ENCODE measurements at regions not wholly inside any gene's neighbourhood (a gene's known extent, or its start where the extent isn't known, plus 50 kb on each side); places are given as distances from the start of the nearest gene placed in this dataset.
"Not testable (repeated sequence)": the region's sequence is repeated elsewhere in the genome, so short reads cannot be mapped to it uniquely, and the experiment has no call there.

DNA sequence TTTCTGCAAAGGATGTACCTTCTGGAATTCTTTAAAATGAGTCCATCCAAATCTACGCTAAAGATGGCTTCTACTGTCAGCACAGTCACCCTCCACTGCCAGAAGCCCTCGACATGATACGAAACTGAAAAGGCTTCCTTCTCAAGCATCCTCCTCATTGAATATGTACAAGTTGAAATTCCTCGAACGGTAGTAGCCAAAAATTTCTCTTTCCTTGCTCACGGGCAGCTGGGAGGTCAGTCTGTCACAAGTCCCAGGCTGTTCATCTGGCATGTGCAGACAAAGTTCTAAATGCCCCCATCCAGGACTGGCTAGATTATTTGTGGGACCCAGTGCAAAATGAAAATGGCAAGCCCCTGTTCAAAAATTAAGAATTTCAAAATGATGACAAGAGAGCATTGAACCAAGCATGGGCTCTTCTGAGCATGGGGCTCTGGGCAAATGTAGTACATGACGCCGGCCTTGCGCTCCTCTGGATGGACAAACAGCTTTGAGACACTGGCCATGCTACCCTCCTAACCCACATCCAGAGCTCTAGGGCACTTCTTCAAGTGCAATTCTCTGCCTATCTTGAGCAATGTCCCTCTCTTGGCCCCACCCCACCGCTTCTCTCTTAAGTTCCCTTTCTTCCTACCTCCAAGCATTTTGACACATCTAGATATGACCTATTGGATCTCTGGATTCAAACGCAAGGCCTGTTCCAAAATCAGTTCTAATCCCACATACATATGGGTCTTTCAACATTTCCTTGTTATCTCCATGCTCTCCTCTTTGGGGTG is 78.9 kb upstream of the FLT1 start:
- no peak for DNase-seq (ENCODE audit: low spot score)

DNA sequence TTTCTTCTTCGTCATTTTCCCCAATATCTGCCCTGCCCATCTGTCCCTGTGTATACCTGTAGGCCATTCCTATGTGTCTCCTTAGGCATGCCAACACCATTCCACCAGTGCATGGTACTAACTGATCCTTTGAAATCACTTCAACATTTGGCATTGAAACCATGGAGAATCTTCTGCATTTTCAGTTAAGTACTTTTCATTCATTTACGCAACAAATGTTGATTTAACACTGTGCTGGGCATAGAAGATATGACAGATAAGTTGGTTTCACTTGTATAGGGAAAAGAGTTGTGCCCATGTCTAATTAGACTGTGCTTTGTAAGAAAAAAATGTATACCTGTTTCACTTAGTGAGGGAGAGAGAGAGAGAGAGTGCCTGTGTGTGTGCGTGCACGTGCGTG is 77.9 kb upstream of the FLT1 start:
- DNase-seq (ENCODE audit: low spot score) = no peak

DNA sequence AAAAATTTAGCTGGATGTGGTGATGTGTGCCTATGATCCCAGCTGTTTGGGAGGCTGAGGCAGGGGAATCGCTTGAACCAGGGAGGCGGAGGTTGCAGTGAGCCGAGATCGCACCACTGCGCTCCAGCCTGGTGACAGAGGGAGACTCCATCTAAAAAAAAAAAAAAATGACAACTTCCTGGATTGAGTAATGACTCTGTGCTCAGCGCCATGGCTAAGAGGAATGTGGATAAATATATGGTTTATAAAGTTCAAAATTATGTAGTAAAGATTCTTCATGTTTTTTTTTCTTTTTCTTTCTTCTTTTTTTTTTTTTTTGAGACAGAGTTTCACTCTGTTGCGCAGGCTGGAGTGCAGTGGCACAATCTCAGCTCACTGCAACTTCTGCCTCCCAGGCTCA is 75.4 kb upstream of the FLT1 start:
- DNase-seq (ENCODE audit: low spot score) = not testable (repeated sequence)

DNA sequence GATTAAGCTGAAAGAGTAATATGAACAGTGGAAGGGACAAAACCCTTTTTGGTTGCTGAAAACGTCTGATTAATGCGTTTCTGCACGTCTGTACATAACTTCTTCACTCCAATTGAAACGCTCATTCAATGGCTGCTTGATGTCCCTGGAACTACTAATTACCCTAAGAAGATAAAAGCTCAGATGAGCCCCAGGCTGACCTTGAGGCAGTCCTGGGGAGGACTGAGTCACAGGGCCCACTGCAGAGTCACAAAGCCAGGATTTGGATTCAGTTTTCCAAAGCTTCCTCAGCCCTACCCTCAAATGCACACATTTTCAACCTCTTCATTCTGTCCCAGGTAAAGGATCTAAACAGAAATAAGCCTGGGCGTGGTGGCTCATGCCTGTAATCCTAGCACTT is 75.0 kb upstream of the FLT1 start:
- DNase-seq (ENCODE audit: low spot score) = no peak

DNA sequence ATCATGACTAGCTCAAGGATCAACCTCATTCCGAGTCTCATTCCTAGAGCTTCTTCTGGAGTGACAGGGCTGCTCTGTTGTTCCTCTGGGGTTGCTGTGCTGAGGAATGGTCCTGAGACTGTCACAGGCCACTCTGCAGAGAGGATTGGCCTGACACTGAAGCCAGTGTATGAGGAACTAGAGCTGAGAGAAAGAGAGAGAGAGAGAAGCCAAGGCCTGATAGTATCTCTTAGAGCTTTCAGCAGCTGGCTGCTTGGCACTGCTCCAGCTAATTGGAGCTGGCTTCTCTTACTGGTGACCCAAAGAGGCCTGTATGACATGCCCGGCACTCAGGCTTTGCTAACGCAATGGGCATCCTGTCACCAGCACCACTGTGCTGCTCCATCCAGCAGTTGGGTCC is 73.4 kb upstream of the FLT1 start:
- no peak for DNase-seq (ENCODE audit: low spot score)

DNA sequence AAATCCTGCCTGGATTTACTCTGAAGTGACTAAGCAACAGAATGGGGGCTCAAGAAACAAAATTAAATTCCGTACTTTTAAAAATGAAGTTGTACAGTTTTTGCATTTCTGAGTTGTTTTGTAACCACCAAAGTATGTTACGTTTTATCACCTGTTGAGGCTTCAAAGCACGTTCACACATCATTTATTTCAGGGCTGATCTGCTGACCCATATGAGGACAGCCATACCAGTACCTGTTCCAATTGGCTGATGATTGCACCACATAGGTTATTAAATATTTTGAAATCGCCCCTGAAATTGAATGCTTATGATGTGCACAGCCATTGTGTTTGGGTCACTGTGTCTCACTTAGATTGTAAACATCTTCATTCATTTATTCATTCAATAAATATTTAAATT is 72.0 kb upstream of the FLT1 start:
- no peak for DNase-seq (ENCODE audit: low spot score)

DNA sequence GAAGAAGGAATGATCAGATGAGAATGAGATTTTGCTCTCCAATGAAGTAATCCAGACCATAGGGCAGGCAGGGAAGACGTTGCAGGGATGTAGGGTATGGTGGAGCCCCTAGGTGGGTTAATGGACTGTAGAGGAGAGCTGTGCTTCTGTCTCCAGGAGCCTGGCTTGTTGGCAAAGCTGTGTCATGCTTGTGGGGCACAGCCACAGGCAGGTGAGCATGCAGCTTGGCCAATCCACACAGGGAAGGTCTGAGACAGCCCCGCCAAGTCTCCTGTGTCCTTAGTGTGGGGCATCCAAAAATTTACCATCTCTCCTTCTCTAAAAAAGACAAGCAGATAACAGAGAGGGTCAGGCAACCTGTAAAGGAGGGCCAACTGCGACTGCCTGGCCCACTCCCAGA is 71.4 kb upstream of the FLT1 start:
- no peak for DNase-seq (ENCODE audit: low spot score)

DNA sequence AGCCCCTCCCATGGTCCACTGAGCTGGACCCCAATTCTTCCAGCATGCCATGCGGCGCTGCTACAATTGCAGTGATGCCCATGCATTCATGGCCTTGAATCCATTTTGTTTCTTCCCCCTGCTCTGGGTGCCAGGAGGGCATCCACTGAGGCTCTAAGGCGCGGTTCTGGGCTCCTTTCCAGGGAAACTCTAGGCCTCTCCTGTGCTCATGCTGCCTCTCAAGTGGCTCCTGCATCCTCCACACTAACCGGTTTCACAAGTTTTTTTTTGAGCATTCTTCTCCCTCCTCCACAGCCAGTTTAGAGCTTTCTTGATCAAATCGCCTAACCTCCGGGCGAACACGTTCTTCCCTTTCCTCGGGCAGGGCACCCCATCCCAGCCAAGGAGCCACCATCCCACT is 69.1 kb upstream of the FLT1 start:
- DNase-seq (ENCODE audit: low spot score) = peak; percentile 56

DNA sequence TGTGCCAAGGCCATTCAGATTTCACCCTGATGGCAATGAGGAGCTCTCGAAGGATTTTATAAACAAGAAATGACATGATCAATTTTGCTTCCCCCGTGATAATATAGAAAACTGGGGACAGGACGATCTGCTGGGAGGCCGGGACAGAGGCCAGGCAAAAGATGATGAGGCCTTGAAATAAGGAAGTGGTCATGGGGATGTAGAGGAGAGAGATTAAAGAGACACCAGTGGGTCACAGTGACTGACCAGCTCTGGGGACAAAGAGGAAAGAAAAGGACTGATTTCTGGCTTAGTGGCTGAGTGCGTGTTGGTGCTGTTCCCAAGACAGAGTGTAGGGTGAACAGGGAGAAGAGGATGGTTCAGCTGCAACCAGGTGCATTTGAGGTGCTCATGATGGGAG is 68.7 kb upstream of the FLT1 start:
- DNase-seq (ENCODE audit: low spot score) = no peak

DNA sequence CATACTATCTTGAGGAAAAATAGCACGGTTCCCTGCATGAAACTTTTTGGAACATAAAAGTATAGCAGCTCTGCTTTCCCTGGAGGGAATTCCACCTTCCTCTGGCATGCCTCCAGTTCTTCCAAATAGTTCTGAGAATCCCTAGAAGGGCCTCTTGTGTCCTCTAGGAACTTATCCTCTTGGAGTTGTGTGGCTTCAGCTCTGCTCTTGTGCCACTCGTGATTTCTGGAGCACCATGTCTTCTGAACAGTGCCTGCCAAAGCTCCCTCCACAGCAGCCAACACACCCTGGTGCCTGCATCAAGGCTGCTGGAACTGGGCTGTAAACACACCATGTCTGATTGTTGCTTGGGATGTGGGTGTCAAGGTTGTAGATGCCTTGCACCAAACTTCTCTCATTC is 65.7 kb upstream of the FLT1 start:
- DNase-seq (ENCODE audit: low spot score) = no peak

DNA sequence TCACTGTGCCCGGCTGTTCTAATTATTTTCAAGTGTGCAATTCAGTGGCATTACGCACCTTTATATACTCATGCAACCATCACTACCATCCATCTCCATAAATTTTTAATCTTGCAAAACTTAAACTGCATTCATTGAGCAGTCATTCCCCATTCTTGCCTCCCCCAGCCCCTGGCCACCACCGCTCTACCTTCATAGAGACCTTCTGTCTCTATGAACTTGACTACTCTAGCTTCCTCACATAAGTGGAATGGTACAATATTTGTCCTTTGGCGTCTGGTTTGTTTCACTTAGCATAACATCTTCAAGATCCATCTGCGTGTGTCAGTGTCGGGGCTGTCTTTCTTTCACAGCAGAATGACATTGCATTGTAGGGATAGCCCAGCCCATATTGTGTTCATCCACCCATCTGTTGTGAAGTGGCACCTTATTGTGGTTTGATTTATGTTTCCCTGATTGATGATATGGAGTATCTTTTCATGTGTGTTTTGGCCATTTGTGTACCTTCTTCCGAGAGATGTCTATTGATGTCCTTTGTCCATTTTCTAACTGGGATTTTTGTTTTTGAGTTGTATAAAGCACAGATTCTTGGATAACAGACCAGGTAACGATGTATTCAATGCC is 64.8 kb upstream of the FLT1 start:
- DNase-seq (ENCODE audit: low spot score) = no peak

DNA sequence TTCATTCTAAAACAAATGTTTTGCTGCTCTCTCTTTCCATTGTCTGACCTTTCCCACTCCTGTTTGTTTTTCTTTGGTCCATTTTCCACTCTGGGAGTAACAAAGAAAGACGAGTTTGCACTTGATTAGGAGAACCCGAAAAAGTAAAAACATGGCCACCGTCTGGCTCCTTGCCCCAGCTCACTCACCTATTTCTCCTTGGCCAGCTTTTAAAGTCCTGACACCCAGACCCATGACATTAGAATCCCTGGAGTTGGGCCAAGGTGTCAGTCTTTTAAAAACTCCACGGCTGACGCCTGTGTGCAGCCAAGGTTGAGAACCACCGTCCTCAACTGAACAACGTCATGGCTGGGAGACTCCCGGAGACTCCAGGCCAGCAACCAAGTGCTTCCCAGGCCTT is 63.6 kb upstream of the FLT1 start:
- DNase-seq (ENCODE audit: low spot score) = no peak

DNA sequence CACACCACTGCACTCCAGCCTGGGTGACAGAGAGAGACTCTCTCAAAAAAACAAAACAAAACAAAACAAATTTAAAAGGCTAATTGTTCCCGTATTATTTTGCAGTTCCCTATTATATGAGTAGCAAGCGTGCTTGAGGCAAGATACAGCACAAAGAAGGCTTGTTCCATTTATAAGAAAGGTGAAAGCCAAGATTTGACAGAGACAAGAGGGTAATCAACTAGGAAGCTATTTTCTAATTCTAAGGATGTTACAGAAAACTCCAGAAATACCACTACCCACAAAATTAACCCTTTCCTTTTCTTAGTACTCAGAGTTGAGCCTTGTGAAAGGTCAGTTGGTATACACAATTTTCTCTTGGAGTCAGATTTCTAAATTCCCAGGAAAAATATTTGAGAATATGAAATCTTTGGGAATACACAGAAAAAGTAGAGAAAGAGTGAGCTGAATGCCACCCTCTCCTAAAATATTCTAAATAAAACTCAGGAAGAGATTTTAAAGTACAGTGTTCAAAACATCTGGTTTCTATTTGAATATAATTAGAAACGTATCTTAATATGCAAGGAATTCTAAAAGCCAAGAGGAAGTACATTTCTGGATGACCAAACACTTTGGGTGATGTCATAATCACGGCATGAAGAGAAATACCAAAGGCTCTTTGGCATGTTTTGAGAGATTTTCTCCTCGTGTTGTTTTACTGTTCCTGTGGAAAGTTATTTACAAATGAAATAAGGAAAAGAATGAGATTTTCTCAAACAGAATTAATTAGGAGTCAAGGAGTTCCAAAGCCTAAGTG is 63.0 kb upstream of the FLT1 start:
- DNase-seq (ENCODE audit: low spot score) = no peak

DNA sequence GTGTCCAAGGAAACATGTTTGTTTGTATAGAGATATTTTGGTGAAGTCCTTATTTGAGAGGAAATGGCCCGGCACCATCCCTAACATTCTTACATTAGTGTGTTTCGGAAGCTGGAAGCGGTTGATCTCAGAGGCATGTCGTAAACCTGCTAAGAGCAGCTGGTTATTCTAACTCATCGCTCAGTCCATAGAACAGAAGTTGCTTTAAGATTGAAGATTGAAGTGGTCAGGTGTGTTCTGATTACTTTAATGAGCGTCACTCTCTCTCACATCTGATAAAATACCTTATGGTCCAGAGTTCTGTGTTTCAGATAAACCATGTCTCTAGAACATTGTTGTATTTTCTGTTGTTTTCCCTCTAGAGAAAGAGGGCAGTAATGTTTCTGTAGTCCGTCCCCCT is 60.2 kb upstream of the FLT1 start:
- no peak for DNase-seq (ENCODE audit: low spot score)

DNA sequence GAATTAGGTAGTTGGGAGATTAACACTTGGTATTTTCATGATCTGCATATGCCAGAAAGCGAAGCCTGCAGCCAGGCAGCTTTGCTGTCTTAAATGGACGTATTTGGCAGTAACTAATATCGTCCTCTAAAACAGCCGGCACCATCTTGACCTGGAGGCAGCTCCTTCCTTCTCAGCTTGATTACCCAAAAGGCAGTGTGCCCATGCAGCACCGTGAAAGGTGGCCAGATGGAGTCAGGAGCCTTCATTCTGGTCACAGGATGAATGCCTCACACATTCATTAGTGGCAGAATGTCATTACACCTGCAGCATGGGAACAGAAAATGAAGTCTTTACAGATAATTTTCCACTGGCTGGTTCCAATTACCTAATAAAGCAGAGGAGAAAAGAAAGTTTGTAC is 59.0 kb upstream of the FLT1 start:
- no peak for DNase-seq (ENCODE audit: low spot score)

DNA sequence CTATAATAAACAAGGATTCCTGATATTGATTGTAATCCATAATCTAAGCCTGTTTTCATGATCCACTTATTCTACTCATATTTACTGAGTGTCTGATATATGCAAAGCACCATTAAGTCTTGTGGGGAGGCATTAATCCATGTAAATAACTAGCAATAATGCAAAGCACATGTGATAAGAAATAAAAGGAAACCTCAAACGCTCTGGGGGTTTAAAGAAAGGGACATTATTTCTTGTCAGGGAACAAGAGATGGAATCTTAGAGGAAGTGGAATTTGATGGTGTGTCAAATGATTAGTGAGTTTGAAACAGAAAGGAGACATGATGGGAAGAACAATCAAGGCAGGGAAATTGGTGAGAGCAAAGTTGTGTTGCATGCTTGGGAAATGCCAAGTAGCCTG is 57.4 kb upstream of the FLT1 start:
- no peak for DNase-seq (ENCODE audit: low spot score)

DNA sequence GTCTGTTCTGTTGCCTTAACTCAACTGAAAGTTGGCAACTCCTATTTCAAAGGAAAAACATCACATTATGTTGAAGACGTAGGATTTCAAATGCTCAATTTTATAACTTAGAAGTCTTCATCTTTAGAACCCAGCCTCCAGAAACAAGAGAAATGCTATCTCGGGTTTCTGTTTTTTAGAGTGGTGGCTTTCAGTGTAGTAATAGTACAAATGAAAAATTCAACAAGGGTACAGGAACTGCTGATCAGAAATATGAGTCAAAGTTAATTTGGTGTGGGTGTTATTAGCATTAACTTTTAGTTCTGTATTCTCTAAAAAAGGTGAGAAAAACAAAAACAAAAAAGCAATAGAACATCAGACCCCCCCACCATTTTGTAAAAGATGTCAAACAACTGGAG is 56.6 kb upstream of the FLT1 start:
- no peak for DNase-seq (ENCODE audit: low spot score)

DNA sequence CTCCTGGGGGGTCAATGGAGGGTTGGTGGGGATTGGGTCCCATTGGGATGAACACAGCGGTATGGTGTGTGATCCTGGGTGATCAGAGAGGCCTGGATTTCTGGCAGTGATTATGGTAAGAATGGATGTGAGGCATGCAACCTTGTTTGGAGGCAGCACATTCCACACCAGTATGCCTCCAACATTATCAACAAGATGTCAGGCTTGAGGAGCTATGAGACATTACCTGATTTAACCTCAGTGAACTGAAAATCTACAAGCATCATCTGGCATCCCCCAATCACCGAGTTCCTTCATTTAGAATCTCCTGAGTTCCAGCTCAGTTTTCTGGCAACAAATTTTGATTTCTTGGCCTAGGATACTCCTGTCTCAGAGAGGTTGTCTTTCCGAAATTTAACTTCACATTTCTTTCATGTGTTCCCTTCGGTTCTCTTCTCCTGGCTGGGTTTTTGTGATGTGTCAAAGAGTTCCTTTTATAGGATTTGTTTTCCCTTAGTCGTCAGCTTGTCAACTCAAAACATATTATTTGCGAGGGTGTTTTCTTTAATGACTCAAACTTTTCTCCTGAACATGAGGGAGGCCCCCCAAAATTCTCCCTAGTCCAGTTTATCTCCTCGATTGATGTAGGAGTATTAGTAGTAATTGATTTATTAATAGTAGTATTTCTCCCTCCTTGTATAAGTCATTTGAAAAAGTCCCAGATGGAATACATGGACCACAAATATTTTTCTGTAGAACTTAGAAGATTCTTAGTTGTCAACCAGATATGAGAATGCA is 56.0 kb upstream of the FLT1 start:
- no peak for DNase-seq (ENCODE audit: low spot score)

DNA sequence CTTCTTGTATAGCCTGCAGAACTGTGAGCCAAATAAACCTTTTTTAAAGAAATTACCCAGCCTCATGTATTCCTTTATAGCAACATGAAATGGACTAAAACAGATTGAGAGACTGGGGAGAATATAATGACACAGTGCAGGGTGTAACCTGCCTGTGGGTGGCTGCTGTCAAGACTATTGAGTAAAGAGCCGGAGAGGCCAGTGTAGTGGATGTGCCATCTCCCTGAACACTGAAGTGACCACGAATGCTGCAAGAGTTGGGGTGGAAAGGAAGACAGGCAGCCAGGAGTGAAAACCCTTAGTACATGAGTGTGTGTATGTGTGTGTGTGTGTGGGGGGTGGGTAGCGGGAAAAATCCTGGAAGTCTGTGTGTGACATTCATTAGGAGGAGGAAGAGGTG is 55.2 kb upstream of the FLT1 start:
- no peak for DNase-seq (ENCODE audit: low spot score)

DNA sequence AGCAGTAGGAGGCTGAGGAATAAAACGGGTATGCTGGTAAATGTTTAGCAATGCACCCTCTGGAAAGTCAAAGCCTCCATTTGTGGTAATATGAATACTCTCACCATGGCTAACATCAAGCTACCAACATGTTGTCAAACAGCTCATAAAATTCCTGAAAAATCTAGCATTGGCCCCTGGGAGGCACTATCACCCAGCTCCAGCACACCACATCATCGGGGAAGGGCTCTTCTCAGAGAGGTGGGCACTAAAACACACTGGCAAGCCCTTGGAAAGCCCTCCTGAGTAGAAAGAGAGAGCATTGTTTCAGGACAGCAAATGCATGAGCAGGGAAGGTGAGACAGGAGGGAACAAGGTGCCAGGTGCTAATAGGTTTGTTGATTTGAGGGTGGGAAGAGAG is 53.9 kb upstream of the FLT1 start:
- no peak for DNase-seq (ENCODE audit: low spot score)

DNA sequence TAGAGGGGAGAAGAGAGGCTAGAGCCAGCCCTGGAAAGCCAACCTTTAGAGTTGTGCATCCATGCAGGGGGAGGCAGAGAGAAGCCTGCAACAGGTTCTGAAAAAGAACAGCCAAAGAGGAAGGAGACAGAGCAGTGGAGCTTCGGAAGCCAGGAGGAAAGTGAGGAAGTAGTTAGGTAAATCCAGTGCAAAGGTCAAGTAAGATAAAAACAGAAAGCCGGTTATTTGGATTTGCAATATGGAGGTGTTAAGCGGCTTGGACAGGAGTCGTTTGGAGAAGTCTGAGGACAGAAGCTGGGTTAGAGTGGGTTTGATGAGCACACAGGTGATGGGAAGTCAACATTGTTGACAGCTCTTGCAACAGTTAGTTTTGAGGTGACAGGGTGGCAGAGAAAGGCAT is 53.5 kb upstream of the FLT1 start:
- DNase-seq (ENCODE audit: low spot score) = no peak

DNA sequence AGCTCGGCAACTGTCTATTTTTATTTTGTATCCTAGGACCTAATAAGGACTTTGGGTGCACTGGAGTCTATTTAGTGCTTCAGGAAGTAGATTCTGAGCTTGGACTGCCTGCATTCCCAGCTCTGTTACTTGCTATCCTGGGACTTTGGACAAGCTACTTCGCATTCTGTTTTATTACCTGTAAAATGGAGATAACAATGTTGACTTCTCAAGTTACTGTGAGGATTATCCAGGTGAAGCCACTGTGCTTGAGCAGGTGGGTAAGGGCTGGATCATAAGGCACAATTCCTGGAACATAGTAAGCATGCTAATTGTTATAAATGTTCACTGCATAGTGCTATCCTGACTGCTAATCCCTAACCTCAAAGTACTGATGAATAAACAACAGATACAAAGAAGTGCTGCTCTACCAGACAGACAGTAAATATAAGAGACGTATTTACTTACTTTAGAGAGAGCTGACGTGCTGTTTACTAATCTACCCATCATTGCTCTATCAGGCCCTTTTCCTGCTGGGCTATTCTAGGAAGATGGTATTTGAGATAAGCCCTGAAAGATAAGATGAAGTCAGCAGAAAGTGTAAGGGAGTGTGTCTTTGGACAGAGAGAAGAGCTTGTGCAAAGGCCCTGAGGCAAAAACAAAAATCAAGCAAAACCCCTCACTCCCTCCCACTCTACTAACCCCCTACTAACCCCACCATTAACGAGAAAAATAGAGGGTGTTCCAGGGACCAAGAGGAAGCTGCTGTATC is 50.8 kb upstream of the FLT1 start:
- peak; percentile 2 for DNase-seq (ENCODE audit: low spot score)
